GM19452 (cell line): ENCODE measurements at regions not wholly inside any gene's neighbourhood (a gene's known extent, or its start where the extent isn't known, plus 50 kb on each side); places are given as distances from the start of the nearest gene placed in this dataset.
"Not testable (repeated sequence)": the region's sequence is repeated elsewhere in the genome, so short reads cannot be mapped to it uniquely, and the experiment has no call there.

Source experiments
- ATAC-seq: cut with Tn5 transposase; IDR thresholded peaks from one replicate; pipeline ENCODE4 v1.9.1; 2021; ENCODE audit not compliant: unreplicated experiment

DNA sequence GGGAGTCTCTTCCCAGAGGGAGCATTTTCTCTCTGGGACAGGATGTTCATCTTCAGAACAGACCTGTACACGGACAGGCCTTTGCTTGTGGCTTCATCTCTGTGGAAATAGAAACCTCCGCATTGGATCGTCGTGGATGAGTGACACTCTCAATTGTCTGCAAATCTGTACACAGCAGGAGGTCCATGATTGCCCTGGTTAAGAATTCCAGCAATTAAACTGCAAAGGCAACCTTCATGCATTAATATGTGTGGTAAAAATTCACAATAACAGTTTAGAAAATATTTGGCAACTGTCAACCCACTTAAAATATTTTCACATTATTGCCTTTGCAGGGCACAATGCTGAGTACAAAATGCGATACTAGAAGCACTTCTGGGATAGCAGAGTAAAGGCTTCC is 149.8 kb upstream of the SFSWAP start:
- no peak for ATAC-seq

DNA sequence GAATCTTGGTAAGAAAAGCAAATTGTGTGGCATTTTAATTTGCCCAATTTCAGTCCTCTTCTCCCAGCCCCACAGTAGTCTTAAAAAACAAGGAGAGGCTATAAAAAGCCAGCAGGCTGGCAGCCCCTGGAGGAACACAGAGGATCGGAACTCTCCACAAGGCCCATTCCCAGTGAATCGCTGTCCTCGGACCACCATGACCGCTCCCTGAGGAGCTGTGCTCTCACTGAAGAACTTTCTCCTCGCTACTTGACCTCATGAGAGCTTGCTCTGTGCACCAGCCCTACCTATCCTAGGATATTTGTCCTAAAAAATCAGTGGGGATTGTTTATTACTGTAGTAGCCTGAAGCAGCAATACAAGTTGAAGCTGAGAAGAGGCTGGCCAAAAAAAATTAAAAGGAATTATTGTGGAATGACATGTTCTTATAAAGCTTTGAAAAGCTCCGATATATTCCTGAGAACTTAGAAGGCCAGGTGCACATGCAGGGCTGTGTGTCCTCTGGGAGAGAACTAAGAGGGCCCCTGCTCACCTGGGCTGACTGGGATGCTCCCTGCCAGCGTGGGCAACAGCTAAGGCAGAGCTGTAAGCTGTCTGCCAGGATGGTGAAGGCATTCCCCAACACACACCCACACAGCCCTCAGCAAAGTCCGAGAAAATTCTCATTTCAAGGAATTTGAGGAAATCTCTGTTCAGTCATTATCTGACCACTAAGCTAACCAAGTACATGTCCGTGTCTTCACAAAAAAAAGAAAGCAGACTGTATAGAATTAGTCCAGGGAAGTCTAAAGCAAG is 148.8 kb upstream of the SFSWAP start:
- no peak for ATAC-seq

DNA sequence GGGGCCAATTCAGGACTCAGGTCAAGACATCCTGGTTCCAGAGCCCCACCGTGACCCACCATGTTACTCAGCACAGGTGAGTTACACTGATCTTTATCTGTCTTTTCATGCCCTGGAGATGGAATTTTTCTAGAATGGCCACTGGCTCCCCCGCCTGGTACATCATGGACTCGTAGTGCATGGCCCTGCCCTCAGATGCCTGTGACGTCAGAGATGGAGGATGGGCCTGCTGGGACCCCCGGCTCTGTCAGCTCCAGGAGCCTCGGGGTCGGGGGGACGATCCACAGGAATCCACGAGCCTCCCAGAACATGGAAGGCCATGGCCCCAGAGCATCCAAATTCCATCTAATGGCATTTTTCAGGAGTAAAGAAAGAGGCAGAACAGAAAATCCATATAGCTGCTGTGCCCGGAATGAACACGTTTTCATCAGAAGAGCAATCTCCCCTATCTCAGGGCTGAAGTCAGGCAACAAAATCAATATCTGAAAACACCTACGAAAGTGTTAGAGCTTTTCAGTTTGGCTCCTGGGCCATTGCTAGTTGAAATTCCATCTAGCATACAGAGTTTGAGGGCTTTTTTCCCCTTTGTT is 146.7 kb upstream of the SFSWAP start:
- not testable (repeated sequence) for ATAC-seq

DNA sequence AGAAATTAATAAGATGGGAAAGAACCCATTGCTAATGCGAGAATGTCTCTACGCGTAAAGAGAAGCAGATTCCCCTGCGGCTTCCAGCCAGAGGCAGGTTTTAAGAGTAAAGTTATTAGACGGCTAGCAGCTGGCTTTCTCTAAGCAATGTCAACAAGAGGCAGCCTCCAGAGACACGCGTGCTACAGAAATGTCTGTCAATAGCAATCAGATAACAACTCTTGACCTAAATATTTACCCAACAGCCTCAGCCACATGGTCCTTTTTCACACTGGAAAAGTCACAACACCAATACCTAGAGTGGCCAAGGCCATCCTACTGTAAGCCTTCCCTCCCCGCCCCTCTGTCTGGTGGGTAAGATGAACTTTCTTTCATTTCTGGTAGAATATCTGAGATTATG is 146.0 kb upstream of the SFSWAP start:
- ATAC-seq = no peak

DNA sequence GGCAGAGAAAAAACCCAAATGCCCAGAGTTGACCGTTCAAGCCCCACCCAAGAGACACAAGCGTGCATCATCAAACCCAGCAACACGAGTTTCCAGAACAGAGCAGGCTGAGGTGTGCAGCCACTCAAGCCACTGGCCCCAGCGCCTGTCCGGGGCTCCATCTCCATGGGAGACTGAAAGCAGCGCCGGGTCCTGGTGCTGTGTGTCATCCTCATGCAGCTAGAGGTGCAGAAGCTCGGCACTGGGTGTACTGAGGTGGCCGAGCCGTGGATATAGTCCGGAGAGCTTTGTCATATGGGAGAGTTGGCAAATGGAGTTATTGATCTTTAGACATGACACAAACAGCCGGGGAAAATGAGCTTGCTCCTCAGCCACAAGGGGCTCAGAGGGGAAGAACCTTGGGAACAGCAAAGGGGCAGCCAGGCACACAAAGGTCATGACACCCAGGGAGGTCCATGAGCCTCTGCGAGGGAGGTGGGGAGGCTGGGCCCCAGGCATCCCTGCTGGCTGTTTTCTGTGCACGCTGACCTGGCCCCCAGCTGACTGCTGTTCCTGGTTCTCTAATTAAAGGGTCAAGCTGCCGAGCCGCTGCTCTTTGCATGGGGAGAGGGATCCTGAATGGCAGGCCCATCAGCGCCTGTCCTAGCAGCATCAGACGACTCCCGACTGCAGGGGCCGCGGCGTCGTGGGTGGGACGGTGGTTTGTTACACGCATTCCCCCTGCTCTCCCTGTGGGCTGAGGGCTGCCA is 145.4 kb upstream of the SFSWAP start:
- no peak for ATAC-seq

DNA sequence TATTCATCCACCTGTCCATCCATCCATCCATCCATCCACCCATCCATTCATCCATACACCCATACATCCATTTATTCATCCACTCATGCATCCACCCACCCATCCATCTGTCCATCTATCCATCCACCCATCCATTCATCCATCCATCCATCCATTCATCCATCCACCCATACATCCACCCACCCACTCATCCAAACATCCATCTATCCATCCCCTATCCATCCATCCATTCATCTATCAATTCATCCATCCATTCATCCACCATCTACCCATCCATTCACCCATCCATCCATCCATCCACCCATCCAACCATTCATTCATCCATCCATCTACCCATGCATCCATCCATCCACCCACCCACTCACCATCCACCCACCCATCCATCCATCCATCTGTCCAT is 142.6 kb upstream of the SFSWAP start:
- no peak for ATAC-seq

DNA sequence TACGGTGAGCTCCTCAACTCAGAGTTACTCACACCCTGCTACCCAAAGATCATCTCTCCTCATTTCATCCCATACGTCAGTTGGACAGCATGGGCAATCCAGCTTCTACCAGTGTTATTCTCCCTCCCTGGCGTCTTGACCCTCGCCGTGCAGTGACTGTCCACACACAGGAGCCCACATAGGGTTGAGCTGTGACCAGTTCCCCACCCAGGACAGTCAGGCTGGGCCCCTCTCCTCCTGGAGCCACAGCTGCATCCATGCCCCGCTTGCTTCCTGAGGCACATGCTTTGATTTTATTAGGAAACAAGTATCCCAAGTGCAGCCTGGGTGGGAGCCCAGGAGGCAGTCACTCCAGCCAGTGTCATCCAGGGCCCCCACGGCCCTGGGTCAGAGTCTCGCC is 140.3 kb upstream of the SFSWAP start:
- ATAC-seq = no peak

DNA sequence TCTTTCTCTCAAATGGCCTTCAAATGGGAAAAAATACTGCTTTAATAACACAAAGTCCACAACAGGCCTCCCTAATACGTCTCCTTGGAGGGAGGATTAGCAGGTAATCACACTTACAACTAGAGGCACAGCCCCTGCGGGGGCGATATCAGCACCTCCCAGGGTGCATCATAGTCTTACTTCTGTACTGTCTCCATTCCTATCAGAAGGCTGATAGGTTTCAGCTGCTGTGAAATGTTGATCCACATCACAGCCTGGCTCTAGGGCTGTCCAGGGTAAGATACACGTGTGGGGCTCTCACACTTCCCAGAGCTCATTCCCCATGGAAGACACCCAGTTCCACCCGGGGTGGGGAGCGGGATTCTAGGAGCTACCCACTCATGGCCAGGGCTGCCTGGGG is 139.1 kb upstream of the SFSWAP start:
- no peak for ATAC-seq

DNA sequence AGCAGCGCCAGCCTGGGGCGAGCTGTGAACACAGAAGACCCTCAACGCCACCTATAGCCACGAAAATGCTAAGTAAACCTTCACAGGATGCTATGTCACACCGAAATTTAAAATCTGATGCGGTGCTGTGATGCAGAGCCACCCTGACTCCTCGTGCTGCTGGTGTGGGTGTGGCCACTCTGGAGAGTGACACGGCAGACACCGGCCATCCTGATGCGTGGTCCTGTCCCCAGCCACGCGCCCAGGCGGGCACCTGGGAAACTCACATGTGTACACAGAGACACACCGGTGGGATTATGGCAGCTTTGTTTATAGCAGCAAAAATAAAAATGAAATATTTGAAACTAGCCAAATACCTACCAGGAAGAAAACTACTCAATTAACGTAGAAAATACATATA is 138.3 kb upstream of the SFSWAP start:
- no peak for ATAC-seq

DNA sequence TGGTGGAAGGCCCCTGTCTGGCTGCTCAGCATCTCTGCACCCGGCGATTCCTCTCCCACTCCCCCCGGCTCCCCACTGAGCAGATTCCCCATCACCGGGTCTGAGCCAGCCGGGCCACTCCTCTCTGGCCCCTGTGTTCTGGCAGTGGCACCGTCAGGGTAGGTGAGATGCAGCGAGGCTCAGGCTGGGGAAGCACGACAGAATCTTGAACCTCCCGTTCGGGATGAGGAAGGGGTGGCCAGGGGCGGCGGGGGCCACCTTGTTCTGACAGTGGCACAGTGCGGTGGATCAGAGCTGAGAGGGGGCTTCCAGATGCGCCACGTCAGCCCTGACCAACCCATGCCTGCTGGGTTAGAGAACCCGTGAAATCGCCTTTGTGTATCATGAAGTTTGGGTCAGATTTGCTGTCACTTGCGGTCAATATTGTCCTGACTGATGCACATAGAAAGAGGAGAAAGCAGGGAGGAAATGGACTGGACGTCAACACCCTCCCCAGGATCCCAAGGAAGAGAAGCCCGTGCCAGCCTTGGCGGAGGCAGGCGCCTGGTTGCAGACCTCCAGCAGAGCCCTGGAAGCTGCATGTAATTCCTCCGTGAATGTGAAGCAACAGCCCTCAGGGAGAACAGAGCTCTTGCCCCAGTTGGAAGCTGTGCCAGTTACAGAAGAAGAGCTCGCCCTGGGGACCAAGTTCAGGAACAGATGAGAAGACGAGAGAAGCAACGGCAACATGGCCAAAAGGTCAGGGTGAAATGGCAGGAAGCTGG is 137.1 kb upstream of the SFSWAP start:
- ATAC-seq = no peak

DNA sequence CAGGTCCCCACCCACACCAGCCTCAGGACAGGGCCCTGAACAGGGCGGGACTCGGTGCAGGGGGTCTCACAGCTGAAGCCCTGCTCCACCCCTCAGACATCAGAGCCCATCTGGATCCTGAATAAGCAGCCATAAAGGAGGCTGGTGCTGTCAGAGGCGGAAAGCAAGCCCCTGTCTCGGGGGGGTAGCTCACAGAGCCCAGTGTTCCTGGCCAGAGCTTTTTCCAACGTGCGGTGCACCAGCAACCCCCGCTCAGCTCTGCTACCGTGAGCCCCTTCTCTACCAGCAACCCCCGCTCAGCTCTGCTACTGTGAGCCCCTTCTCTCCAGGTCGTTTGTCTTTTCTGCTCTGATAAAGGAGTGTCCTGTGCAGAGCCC is 136.5 kb upstream of the SFSWAP start:
- ATAC-seq = no peak

DNA sequence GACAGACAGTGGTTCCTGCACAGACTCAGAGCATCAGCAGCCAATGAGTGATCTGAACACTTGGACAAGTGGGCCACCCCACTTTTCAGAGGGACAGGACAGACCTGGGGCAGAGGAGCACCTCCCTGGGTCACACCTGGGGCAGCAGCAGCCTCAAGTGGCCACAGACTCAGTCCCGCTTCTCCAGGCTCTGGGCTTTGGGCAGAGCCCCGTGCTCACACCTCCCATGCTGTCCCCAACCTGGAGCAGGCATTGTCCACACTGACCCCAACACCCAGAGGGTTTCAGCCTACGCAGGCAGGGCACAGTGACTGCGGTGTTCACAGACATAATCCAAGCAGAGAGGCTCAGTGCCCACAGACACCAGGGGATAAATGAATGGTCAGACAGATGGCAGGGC is 135.5 kb upstream of the SFSWAP start:
- ATAC-seq = no peak

DNA sequence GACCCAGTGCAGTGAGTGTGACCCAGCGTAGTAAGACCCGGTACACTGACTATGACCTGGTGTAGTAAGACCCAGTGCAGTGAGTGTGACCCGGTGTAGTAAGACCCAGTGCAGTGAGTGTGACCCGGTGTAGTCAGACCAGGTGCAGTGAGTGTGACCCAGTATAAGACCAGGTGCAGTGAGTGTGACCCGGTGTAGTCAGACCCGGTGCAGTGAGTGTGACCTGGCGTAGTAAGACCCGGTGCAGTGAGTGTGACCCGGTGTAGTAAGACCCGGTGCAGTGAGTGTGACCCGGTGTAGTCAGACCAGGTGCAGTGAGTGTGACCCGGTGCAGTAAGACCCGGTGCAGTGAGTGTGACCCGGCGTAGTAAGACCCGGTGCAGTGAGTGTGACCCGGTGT is 134.2 kb upstream of the SFSWAP start:
- not testable (repeated sequence) for ATAC-seq

DNA sequence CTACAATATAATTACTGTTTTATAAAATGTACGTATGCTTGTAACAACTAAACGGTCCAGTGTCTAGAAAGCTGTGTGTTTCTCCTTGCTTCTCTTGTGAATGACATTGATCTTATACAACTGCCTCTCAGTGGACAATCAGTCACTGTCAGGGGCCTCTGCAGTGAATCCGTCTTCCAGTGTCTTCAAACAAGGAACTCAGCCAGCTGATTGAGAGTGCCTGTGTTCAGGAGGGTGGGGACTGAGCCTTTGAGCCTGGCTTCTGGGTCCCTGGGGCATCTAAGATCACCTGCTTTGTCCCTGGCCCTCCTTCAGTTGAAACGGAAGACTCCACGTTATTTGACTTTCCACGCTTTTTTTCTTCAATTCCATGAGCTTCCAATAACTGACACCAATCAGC is 133.1 kb upstream of the SFSWAP start:
- no peak for ATAC-seq

DNA sequence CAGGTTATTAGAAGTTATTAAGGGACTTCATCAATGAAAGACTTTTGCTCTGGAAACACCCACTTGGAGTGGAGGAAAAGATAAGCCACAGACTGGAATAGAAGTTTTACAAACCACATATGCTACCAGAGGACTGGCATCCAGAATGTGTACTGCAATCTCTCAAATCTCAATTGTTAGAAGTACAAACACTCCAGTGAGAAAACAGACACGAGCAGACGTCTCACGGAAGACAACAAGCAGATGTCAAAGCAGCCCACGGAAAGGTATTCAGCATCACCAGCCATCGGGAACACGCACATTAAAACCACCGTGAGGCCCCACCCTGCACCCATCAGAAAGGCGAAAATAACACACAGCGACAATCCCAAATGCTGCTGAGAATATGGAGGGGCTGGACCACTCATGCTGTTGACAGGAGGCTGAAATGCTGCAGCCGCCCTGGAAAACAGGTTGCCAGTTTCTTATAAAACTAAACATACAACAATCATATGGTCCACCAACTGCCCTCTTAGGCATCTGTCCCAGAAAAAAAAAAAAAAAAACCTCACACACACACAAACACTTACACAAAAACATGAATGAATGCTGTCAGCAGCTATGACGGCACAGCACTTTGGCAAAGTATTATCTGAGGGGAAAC is 131.9 kb upstream of the SFSWAP start:
- no peak for ATAC-seq

DNA sequence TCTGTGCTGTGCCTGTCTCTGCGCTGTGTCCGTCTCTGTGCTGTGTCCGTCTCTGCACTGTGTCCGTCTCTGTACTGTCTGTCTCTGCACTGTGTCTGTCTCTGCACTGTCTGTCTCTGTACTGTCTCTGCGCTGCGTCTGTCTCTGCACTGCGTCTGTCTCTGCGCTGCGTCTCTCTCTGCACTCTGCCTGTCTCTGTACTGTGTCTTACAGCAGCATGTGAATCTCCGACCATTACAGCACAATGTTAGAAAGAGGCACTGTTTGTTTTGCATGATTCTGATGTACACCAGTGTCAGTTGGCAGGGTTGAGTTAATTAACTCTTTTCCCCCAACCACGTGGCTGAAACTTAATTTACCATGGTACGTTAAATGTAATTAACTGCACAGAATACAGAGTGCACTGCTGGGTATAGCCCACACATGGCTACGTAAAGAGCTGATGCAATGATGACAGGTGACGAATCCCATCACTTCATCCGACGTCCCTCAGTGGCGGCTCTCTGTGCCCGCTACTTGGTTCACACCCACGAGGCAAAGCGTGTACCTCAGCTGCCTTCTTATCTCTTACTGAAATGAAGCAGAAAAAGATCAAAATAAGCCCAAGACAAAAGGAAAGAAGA is 127.7 kb upstream of the SFSWAP start:
- ATAC-seq = no peak

DNA sequence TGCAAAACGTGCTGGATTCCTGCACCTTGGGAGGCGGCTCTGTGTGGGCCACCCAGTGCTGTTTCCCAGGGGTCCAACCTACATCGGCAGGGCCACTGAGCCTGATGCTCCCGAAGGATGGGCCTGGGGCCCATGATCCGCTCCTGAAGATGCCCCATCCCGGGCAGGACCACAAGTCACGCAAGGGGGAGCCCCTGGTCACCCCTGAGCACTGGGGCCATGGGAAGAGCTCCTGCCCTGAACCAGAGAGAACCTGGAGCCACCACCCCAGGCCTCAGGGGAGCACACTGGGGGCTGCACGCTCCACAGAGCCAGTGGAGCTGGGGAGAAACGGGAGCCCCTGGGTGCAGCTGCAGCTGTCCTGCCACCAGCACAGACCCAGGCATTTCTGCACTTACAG is 124.6 kb upstream of the SFSWAP start:
- no peak for ATAC-seq

DNA sequence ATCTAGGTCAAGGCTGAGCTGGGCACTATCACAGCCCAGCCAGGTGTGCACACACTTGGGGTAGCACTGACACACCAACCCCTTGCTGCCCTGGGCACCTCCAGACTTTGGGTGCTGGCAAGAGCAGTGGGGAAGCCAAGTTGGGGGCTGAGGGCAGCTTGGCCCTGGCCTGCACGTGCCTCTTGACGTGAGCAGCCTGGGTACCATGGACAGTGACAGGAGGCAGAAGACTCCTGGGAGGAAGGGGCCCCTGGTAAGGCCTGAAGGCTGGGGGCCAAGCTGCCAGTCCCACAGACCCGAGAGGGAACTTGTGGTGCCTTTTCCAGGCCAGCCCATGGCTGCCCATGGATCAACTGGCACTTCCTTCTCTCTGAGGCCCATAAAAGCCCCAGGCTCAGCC is 124.1 kb upstream of the SFSWAP start:
- no peak for ATAC-seq

DNA sequence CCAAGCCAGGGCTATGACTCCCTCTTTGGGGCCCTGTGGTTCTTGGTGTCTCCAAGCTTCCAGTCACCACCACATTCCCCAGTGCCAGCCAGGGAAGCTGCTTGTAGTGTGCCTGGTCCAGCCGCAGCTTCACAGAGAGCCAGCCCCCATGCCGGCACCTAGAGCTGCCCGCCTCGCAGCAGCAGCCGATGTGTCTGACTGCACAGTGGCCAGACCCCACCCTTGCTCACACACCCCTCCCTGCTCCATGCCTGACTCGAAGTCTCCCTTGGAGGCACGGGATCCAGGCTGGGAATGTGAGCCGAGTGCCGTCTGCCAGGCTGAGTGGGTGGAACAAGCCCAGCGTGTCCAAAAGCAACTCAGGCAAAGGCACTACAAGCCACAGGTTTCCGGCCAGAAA is 123.3 kb upstream of the SFSWAP start:
- ATAC-seq = no peak

DNA sequence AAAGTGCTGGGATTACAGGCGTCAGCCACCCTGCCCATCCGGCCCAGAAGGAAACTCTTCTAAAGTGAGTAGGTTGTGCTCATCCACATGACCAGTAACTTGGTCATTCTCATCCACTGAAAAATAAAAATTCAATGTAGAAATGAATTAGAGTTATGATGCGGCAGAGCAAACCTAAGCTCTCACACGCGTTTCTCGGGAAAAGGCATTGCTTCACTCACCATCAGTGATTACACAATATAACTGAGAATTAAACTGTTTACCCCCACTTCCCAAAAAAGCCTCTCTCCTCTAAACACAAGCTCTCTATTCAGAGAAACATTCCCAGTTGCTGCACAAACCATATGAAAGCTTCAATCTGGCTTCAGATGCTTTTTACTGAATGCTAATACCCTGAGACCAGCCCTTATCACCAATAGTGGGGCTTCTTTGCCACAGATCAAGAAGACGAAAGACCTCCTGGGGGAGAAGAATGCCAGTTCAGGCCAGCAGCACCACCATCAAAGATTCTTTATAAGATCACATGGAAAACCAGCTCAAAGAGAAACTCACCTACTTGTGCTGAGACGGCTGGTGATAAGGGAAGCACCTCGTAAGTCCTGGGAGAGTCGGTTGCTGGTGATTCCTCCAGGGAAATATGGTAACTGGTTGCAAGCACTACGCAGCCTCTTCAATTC is 121.5 kb upstream of the SFSWAP start:
- ATAC-seq = no peak
